ENCODE measurements at regions not wholly inside any gene's neighbourhood (a gene's known extent, or its start where the extent isn't known, plus 50 kb on each side); places are given as distances from the start of the nearest gene placed in this dataset.

GRCh38 chr4:42824278-42824977 lies 68.1 kb upstream of the GRXCR1 start:
- DNase-seq: no peak
- no peak for TF ChIP-seq CTCF (IDR thresholded peaks at IDR 0.05)
- Mint-ChIP-seq H3K4me3 (no peak overlapping the region), H3K27me3 (ENCODE audit: insufficient read depth) (no peaks in the 10 kb centered on the region), H3K36me3 (ENCODE audit: low read depth) (0 out of 2 replicates have a peak, but pooled peaks cover 6% of the 10 kb centered on the region), H3K27ac (no peak overlapping the region), H3K4me1 (ENCODE audit: low read depth) (no peaks in the 10 kb centered on the region), H3K9me3 (peaks cover 25% of the 10 kb centered on the region)

- TF ChIP-seq CTCF (IDR thresholded peaks at IDR 0.05): no peak
- H3K36me3 Mint-ChIP-seq (ENCODE audit: low read depth): 0 out of 2 replicates have a peak, but pooled peaks cover 4% of the 10 kb centered on the region
- peaks cover 18% of the 10 kb centered on the region for H3K9me3 Mint-ChIP-seq
- H3K27ac Mint-ChIP-seq: no peak overlapping the region
- H3K27me3 Mint-ChIP-seq (ENCODE audit: insufficient read depth): no peaks in the 10 kb centered on the region
- no peak for DNase-seq
- no peak overlapping the region for H3K4me3 Mint-ChIP-seq
- no peaks in the 10 kb centered on the region for H3K4me1 Mint-ChIP-seq (ENCODE audit: low read depth)
These were observed 71.3 kb upstream of the GRXCR1 start for GRCh38 chr4:42821230-42821629.

- H3K4me1 Mint-ChIP-seq (ENCODE audit: low read depth): no peaks in the 10 kb centered on the region
- H3K9me3 Mint-ChIP-seq: peaks cover 13% of the 10 kb centered on the region
- TF ChIP-seq CTCF (IDR thresholded peaks at IDR 0.05): no peak
- no peaks in the 10 kb centered on the region for H3K27me3 Mint-ChIP-seq (ENCODE audit: insufficient read depth)
- no peak overlapping the region for H3K27ac Mint-ChIP-seq
- H3K4me3 Mint-ChIP-seq: no peak overlapping the region
- no peak for DNase-seq
- no peaks in the 10 kb centered on the region for H3K36me3 Mint-ChIP-seq (ENCODE audit: low read depth)
These were observed 72.5 kb upstream of the GRXCR1 start for GRCh38 chr4:42819863-42820514.

GRCh38 chr4:42817913-42818312 lies 74.6 kb upstream of the GRXCR1 start:
- no peak for DNase-seq
- H3K4me3 Mint-ChIP-seq: no peak overlapping the region
- no peaks in the 10 kb centered on the region for H3K4me1 Mint-ChIP-seq (ENCODE audit: low read depth)
- TF ChIP-seq CTCF (IDR thresholded peaks at IDR 0.05): no peak
- H3K9me3 Mint-ChIP-seq: peaks cover 8% of the 10 kb centered on the region; the same call in 1 of the 2 replicates
- H3K27ac Mint-ChIP-seq: no peak overlapping the region
- H3K27me3 Mint-ChIP-seq (ENCODE audit: insufficient read depth): no peaks in the 10 kb centered on the region
- H3K36me3 Mint-ChIP-seq (ENCODE audit: low read depth): no peaks in the 10 kb centered on the region

- Mint-ChIP-seq H3K36me3 (ENCODE audit: low read depth) (no peaks in the 10 kb centered on the region), H3K27ac (no peak overlapping the region), H3K27me3 (ENCODE audit: insufficient read depth) (no peaks in the 10 kb centered on the region), H3K9me3 (peaks cover 8% of the 10 kb centered on the region; the same call in 1 of the 2 replicates), H3K4me3 (no peak overlapping the region), H3K4me1 (ENCODE audit: low read depth) (no peaks in the 10 kb centered on the region)
- TF ChIP-seq CTCF (IDR thresholded peaks at IDR 0.05): no peak
- DNase-seq: no peak
These were observed 75.6 kb upstream of the GRXCR1 start for GRCh38 chr4:42816880-42817400.

All from HFFc6 (cell line).